ENCODE measurements at regions not wholly inside any gene's neighbourhood (a gene's known extent, or its start where the extent isn't known, plus 50 kb on each side); places are given as distances from the start of the nearest gene placed in this dataset.

DNA sequence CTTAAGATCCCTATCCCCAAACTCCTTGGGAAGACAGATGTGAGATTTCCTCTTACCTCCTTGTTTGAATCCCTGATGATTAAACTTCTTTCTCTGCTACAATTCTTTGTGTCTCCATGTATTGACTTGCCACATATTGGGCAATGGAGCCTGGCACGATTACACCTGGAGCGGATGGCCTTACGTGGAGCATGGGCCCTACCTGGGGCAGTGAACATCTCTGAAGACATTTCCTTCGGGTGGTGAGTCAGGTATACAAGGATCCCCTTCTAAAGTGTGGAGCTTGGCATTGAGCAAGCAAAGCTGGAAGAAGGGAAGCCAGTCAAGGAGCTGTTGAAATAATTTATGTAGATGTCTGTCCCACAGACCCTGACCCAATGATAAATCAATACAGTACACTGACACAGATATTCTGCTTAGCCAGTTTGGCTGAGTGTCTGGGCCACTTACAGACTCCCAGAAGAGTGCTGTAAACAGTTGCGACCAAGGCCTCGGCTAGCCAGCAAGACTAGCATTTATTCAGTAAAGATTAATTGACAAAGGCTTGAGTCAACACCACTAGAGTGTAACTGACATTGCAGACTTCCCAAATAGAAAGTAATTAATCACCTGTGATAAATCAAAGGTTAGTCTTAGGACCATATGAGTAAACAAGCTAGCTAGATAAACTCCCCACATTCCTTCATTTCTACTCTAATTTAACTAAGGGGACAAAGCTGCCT lies 83.1 kb upstream of the KCNK1 start:
- TF ChIP-seq CTCF (IDR thresholded peaks at IDR 0.05) = no peak
- TF ChIP-seq POLR2A (IDR thresholded peaks at IDR 0.05) = no peak
- TF ChIP-seq POLR2AphosphoS5 (IDR thresholded peaks at IDR 0.05; ENCODE audit: insufficient read depth in 1 of 2, low read depth in 1 of 2) = no peak

Data from vagina (tissue), 2 donors.